Fibroblast of lung (primary cell): ENCODE measurements at regions not wholly inside any gene's neighbourhood (a gene's known extent, or its start where the extent isn't known, plus 50 kb on each side); places are given as distances from the start of the nearest gene placed in this dataset.

ENCODE experiments used
- EZH2 ChIP-seq: IDR thresholded peaks from 2 replicates; pipeline ENCODE4 v1.5.1; 2012; ENCODE audit warnings: low read length, control low read depth, mild to moderate bottlenecking; ENCODE audit errors: missing control alignments
- TF ChIP-seq, protein P1 (sequence below), 2 donors: IDR thresholded peaks in 1 of 2; conservative IDR thresholded peaks in 1 of 2; 1 replicate in 1 of 2; 2 replicates in 1 of 2; pipeline ENCODE4 v1.5.1; 2011 to 2012; ENCODE audit warnings: low read length in 2 of 2, control low read depth in 1 of 2, inconsistent platforms in 1 of 2, low read depth in 1 of 2, mild to moderate bottlenecking in 1 of 2

DNA sequence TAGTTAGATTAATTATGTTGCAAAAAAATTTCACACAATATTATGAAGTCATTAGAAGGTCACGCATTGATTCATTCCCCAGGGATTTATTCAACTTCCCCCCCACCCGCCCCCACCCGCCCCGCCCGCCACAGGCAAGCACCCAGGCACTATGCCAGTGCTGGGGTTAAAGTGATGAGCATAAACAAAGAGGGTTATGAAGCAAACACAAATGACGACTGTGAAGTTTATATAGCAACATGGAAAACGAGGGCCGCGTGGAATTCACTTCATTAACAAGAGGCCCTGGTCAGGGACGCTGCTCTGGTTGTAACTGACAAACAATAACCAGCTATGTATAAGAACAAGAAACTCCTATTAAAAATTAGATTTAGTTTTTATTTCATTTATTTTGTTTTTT, 656.5 kb upstream of the COBL start:
- TF ChIP-seq, protein P1, sequence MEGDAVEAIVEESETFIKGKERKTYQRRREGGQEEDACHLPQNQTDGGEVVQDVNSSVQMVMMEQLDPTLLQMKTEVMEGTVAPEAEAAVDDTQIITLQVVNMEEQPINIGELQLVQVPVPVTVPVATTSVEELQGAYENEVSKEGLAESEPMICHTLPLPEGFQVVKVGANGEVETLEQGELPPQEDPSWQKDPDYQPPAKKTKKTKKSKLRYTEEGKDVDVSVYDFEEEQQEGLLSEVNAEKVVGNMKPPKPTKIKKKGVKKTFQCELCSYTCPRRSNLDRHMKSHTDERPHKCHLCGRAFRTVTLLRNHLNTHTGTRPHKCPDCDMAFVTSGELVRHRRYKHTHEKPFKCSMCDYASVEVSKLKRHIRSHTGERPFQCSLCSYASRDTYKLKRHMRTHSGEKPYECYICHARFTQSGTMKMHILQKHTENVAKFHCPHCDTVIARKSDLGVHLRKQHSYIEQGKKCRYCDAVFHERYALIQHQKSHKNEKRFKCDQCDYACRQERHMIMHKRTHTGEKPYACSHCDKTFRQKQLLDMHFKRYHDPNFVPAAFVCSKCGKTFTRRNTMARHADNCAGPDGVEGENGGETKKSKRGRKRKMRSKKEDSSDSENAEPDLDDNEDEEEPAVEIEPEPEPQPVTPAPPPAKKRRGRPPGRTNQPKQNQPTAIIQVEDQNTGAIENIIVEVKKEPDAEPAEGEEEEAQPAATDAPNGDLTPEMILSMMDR (conservative IDR thresholded peaks at IDR 0.05 in 1 of 2, IDR thresholded peaks at IDR 0.05 in 1 of 2; ENCODE audit: low read depth in 1 of 2, low read length in 2 of 2): no peak
- TF ChIP-seq EZH2: no peak
